Activated naive CD4-positive, alpha-beta T cell treated with anti-CD3 and anti-CD28 coated beads, Interleukin-2, amount 10 ng/mL, durations not matched to agents 7 days and 5 days (primary cell): ENCODE measurements at regions not wholly inside any gene's neighbourhood (a gene's known extent, or its start where the extent isn't known, plus 50 kb on each side); places are given as distances from the start of the nearest gene placed in this dataset.

ENCODE experiments used
- CTCF ChIA-PET: fragments of 350-600 bp; sonication (Branson Sonifier 250); formaldehyde crosslinking; loops from one replicate; lab custom pipeline; 2021; ENCODE audit warnings: antibody characterized with exemption; lab: Charles Lee
- DNase-seq: peaks from one replicate; pipeline ENCODE4 v3.0.0-alpha.2; 2020
- H3K27ac Mint-ChIP-seq: one replicate; pipeline ENCODE4 v1.8.0; 2021; ENCODE audit warnings: mild to moderate bottlenecking, moderate library complexity, mixed read lengths
- H3K27me3 Mint-ChIP-seq: one replicate; pipeline ENCODE4 v1.8.0; 2021; ENCODE audit warnings: mild to moderate bottlenecking, mixed read lengths
- H3K36me3 Mint-ChIP-seq: one replicate; pipeline ENCODE4 v1.8.0; 2021; ENCODE audit warnings: mixed read lengths
- H3K4me1 Mint-ChIP-seq: one replicate; pipeline ENCODE4 v1.8.0; 2021; ENCODE audit warnings: mixed read lengths
- H3K4me3 Mint-ChIP-seq: one replicate; pipeline ENCODE4 v1.8.0; 2021; ENCODE audit warnings: mild to moderate bottlenecking, moderate library complexity, mixed read lengths
- H3K9me3 Mint-ChIP-seq: one replicate; pipeline ENCODE4 v1.8.0; 2021; ENCODE audit warnings: mixed read lengths

- Mint-ChIP-seq H3K4me1 (no peaks in the 10 kb centered on the region), H3K4me3 (no peak overlapping the region), H3K9me3 (peaks cover 2% of the 10 kb centered on the region), H3K36me3 (no peaks in the 10 kb centered on the region), H3K27ac (no peak overlapping the region), H3K27me3 (no peaks in the 10 kb centered on the region)
- no peak for DNase-seq
- CTCF ChIA-PET, result no interaction called here
Measured at GRCh38 chr4:125682730-125683129, 368.0 kb downstream of the FAT4 start.

GRCh38 chr4:125688841-125689240 lies 374.1 kb downstream of the FAT4 start:
- H3K36me3 Mint-ChIP-seq, result no peaks in the 10 kb centered on the region
- no peaks in the 10 kb centered on the region for H3K27me3 Mint-ChIP-seq

GRCh38 chr4:125689805-125690204 lies 375.1 kb downstream of the FAT4 start:
- Mint-ChIP-seq H3K4me1 (no peaks in the 10 kb centered on the region), H3K27me3 (no peaks in the 10 kb centered on the region), H3K9me3 (no peaks in the 10 kb centered on the region), H3K4me3 (no peak overlapping the region), H3K27ac (no peak overlapping the region), H3K36me3 (no peaks in the 10 kb centered on the region)
- DNase-seq, result no peak
- CTCF ChIA-PET, result no interaction called here

More at GRCh38 chr4:125688841-125689240, 374.1 kb downstream of the FAT4 start:
- no peak overlapping the region for H3K27ac Mint-ChIP-seq
- CTCF ChIA-PET, result no interaction called here
- no peaks in the 10 kb centered on the region for H3K9me3 Mint-ChIP-seq
- no peak for DNase-seq
- H3K4me1 Mint-ChIP-seq, result no peaks in the 10 kb centered on the region
- H3K4me3 Mint-ChIP-seq, result no peak overlapping the region

GRCh38 chr4:125693228-125693627 lies 378.5 kb downstream of the FAT4 start:
- no peak overlapping the region for H3K27ac Mint-ChIP-seq
- no peaks in the 10 kb centered on the region for H3K36me3 Mint-ChIP-seq
- H3K4me3 Mint-ChIP-seq, result no peak overlapping the region
- DNase-seq, result no peak
- H3K9me3 Mint-ChIP-seq, result peaks cover 3% of the 10 kb centered on the region
- CTCF ChIA-PET, result no interaction called here
- H3K4me1 Mint-ChIP-seq, result no peaks in the 10 kb centered on the region
- H3K27me3 Mint-ChIP-seq, result no peaks in the 10 kb centered on the region

- peaks cover 3% of the 10 kb centered on the region for H3K9me3 Mint-ChIP-seq
- H3K4me1 Mint-ChIP-seq, result no peaks in the 10 kb centered on the region
- DNase-seq, result no peak
- CTCF ChIA-PET, result no interaction called here
- no peaks in the 10 kb centered on the region for H3K27me3 Mint-ChIP-seq
- no peak overlapping the region for H3K27ac Mint-ChIP-seq
- H3K4me3 Mint-ChIP-seq, result no peak overlapping the region
- no peaks in the 10 kb centered on the region for H3K36me3 Mint-ChIP-seq
Measured at GRCh38 chr4:125702406-125702805, 387.7 kb downstream of the FAT4 start.

GRCh38 chr4:125703443-125703842 lies 388.7 kb downstream of the FAT4 start:
- Mint-ChIP-seq H3K36me3 (no peaks in the 10 kb centered on the region), H3K27ac (no peak overlapping the region), H3K9me3 (no peaks in the 10 kb centered on the region), H3K27me3 (no peaks in the 10 kb centered on the region), H3K4me3 (no peak overlapping the region), H3K4me1 (no peaks in the 10 kb centered on the region)
- CTCF ChIA-PET, result no interaction called here
- no peak for DNase-seq

- Mint-ChIP-seq H3K4me3 (no peak overlapping the region), H3K9me3 (no peaks in the 10 kb centered on the region), H3K36me3 (no peaks in the 10 kb centered on the region), H3K4me1 (no peaks in the 10 kb centered on the region), H3K27me3 (no peaks in the 10 kb centered on the region), H3K27ac (no peak overlapping the region)
- CTCF ChIA-PET, result no interaction called here
- no peak for DNase-seq
Measured at GRCh38 chr4:125704726-125705125, 390.0 kb downstream of the FAT4 start.

GRCh38 chr4:125705681-125706080 lies 390.9 kb downstream of the FAT4 start:
- no peak overlapping the region for H3K4me3 Mint-ChIP-seq
- no peak for DNase-seq
- CTCF ChIA-PET, result no interaction called here

GRCh38 chr4:125707397-125707796 lies 392.6 kb downstream of the FAT4 start:
- H3K9me3 Mint-ChIP-seq, result no peaks in the 10 kb centered on the region
- no peak for DNase-seq

More at GRCh38 chr4:125705681-125706080, 390.9 kb downstream of the FAT4 start:
- Mint-ChIP-seq H3K27me3 (no peaks in the 10 kb centered on the region), H3K27ac (no peak overlapping the region), H3K36me3 (no peaks in the 10 kb centered on the region), H3K4me1 (no peaks in the 10 kb centered on the region), H3K9me3 (no peaks in the 10 kb centered on the region)

GRCh38 chr4:125710766-125711165 lies 396.0 kb downstream of the FAT4 start:
- Mint-ChIP-seq H3K27ac (no peak overlapping the region), H3K36me3 (no peaks in the 10 kb centered on the region)

More at GRCh38 chr4:125707397-125707796, 392.6 kb downstream of the FAT4 start:
- CTCF ChIA-PET, result no interaction called here
- no peaks in the 10 kb centered on the region for H3K4me1 Mint-ChIP-seq
- H3K36me3 Mint-ChIP-seq, result no peaks in the 10 kb centered on the region
- H3K27ac Mint-ChIP-seq, result no peak overlapping the region
- no peak overlapping the region for H3K4me3 Mint-ChIP-seq
- H3K27me3 Mint-ChIP-seq, result no peaks in the 10 kb centered on the region

GRCh38 chr4:125714049-125714448 lies 399.3 kb downstream of the FAT4 start:
- H3K27ac Mint-ChIP-seq, result no peak overlapping the region
- no peaks in the 10 kb centered on the region for H3K27me3 Mint-ChIP-seq
- no peaks in the 10 kb centered on the region for H3K36me3 Mint-ChIP-seq
- CTCF ChIA-PET, result no interaction called here
- H3K4me3 Mint-ChIP-seq, result no peak overlapping the region
- DNase-seq, result no peak
- no peaks in the 10 kb centered on the region for H3K4me1 Mint-ChIP-seq
- no peaks in the 10 kb centered on the region for H3K9me3 Mint-ChIP-seq

More at GRCh38 chr4:125710766-125711165, 396.0 kb downstream of the FAT4 start:
- Mint-ChIP-seq H3K4me3 (no peak overlapping the region), H3K4me1 (no peaks in the 10 kb centered on the region), H3K27me3 (no peaks in the 10 kb centered on the region), H3K9me3 (no peaks in the 10 kb centered on the region)
- CTCF ChIA-PET, result no interaction called here
- no peak for DNase-seq

GRCh38 chr4:125714845-125715244 lies 400.1 kb downstream of the FAT4 start:
- Mint-ChIP-seq H3K9me3 (no peaks in the 10 kb centered on the region), H3K4me1 (no peaks in the 10 kb centered on the region), H3K27ac (no peak overlapping the region), H3K27me3 (no peaks in the 10 kb centered on the region), H3K4me3 (no peak overlapping the region), H3K36me3 (no peaks in the 10 kb centered on the region)
- CTCF ChIA-PET, result no interaction called here
- DNase-seq, result no peak

GRCh38 chr4:125719987-125720386 lies 405.2 kb downstream of the FAT4 start:
- Mint-ChIP-seq H3K9me3 (no peaks in the 10 kb centered on the region), H3K36me3 (no peaks in the 10 kb centered on the region), H3K4me3 (no peak overlapping the region), H3K4me1 (no peaks in the 10 kb centered on the region), H3K27me3 (no peaks in the 10 kb centered on the region), H3K27ac (no peak overlapping the region)
- no peak for DNase-seq
- CTCF ChIA-PET, result no interaction called here

- no peaks in the 10 kb centered on the region for H3K4me1 Mint-ChIP-seq
- H3K36me3 Mint-ChIP-seq, result no peaks in the 10 kb centered on the region
- no peaks in the 10 kb centered on the region for H3K9me3 Mint-ChIP-seq
- no peak overlapping the region for H3K4me3 Mint-ChIP-seq
- no peaks in the 10 kb centered on the region for H3K27me3 Mint-ChIP-seq
- CTCF ChIA-PET, result no interaction called here
- DNase-seq, result no peak
- H3K27ac Mint-ChIP-seq, result no peak overlapping the region
Measured at GRCh38 chr4:125722009-125722408, 407.3 kb downstream of the FAT4 start.

GRCh38 chr4:125725957-125726525 lies 411.3 kb downstream of the FAT4 start:
- CTCF ChIA-PET, result no interaction called here
- no peak for DNase-seq
- no peak overlapping the region for H3K27ac Mint-ChIP-seq

GRCh38 chr4:125727931-125728330 lies 413.2 kb downstream of the FAT4 start:
- H3K4me1 Mint-ChIP-seq, result no peaks in the 10 kb centered on the region
- no peak for DNase-seq
- no peak overlapping the region for H3K27ac Mint-ChIP-seq
- no peak overlapping the region for H3K4me3 Mint-ChIP-seq
- H3K27me3 Mint-ChIP-seq, result no peaks in the 10 kb centered on the region
- H3K36me3 Mint-ChIP-seq, result no peaks in the 10 kb centered on the region
- H3K9me3 Mint-ChIP-seq, result no peaks in the 10 kb centered on the region
- CTCF ChIA-PET, result no interaction called here

More at GRCh38 chr4:125725957-125726525, 411.3 kb downstream of the FAT4 start:
- H3K27me3 Mint-ChIP-seq, result no peaks in the 10 kb centered on the region
- no peaks in the 10 kb centered on the region for H3K36me3 Mint-ChIP-seq
- no peaks in the 10 kb centered on the region for H3K9me3 Mint-ChIP-seq
- no peaks in the 10 kb centered on the region for H3K4me1 Mint-ChIP-seq
- H3K4me3 Mint-ChIP-seq, result no peak overlapping the region
